ENCODE measurements at regions not wholly inside any gene's neighbourhood (a gene's known extent, or its start where the extent isn't known, plus 50 kb on each side); places are given as distances from the start of the nearest gene placed in this dataset.

DNA sequence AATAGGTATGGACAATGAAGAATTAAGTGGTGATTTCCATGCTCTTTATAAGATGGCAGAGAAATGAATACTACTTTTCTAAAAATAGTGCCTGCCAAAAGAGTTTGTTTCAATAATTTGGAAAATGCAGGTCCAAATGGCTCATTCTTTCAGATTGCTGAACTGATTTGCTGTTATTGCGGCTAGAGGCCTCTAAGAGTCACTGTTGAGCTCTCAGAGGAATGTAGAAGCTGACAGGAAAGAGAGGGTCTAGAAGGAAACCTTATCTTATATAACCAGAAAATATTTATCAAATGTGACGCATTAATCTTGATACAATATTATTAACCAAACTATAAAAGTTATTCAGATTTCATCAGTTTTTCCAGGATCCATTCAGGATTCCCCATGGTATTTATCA, 65.7 kb upstream of the PAGE1 start:
- POLR2A ChIA-PET (ENCODE audit: low non-redundant PET), result no interaction called here
- no peak for TF ChIP-seq EZH2 (IDR thresholded peaks at IDR 0.05; ENCODE audit: borderline replicate concordance, low read depth, low read length, poor library complexity, severe bottlenecking)
- peak; percentile 66 for TF ChIP-seq CTCF (conservative IDR thresholded peaks at IDR 0.05; ENCODE audit: low read depth, low read length)
- peak; percentile 34 for DNase-seq (ENCODE audit: low spot score)
- Histone ChIP-seq H3K4me3 (ENCODE audit: low read depth, low read length, poor library complexity, severe bottlenecking) (no peak overlapping the region), H3K27ac (ENCODE audit: low read depth, low read length, poor library complexity, severe bottlenecking) (no peak overlapping the region), H3K36me3 (ENCODE audit: insufficient read depth, low read length, poor library complexity, severe bottlenecking) (no peaks in the 10 kb centered on the region), H3K27me3 (replicated peaks; ENCODE audit: insufficient read depth, low read depth, low read length, poor library complexity) (no peaks in the 10 kb centered on the region), H3K9me3 (ENCODE audit: low read depth, low read length, poor library complexity, severe bottlenecking) (no peaks in the 10 kb centered on the region), H3K4me1 (ENCODE audit: insufficient read depth, low read length, poor library complexity, severe bottlenecking) (no peaks in the 10 kb centered on the region)
- no TSS peak for BruUV-seq (replicated peaks)
- CTCF ChIA-PET, result no interaction called here
- intact Hi-C loops (cut with micrococcal nuclease; ENCODE audit: unreplicated experiment), result no loop called here

- H3K27ac ChIP-seq (ENCODE audit: low read depth, low read length, poor library complexity, severe bottlenecking), result no peak overlapping the region
- TF ChIP-seq EZH2 (IDR thresholded peaks at IDR 0.05; ENCODE audit: borderline replicate concordance, low read depth, low read length, poor library complexity, severe bottlenecking) (no peak), CTCF (conservative IDR thresholded peaks at IDR 0.05; ENCODE audit: low read depth, low read length) (no peak)
- no peaks in the 10 kb centered on the region for H3K4me1 ChIP-seq (ENCODE audit: insufficient read depth, low read length, poor library complexity, severe bottlenecking)
- H3K27me3 ChIP-seq (replicated peaks; ENCODE audit: insufficient read depth, low read depth, low read length, poor library complexity), result no peaks in the 10 kb centered on the region
- DNase-seq (ENCODE audit: low spot score), result no peak
- intact Hi-C loops (cut with micrococcal nuclease; ENCODE audit: unreplicated experiment), result no loop called here
- BruUV-seq (replicated peaks), result no TSS peak
- no peaks in the 10 kb centered on the region for H3K36me3 ChIP-seq (ENCODE audit: insufficient read depth, low read length, poor library complexity, severe bottlenecking)
- ChIA-PET POLR2A (ENCODE audit: low non-redundant PET) (no interaction called here), CTCF (no interaction called here)
- H3K4me3 ChIP-seq (ENCODE audit: low read depth, low read length, poor library complexity, severe bottlenecking), result no peak overlapping the region
- H3K9me3 ChIP-seq (ENCODE audit: low read depth, low read length, poor library complexity, severe bottlenecking), result no peaks in the 10 kb centered on the region
Measured at GRCh38 chrX:49760290-49760890, 64.6 kb upstream of the PAGE1 start.

GRCh38 chrX:49756692-49757091, 60.9 kb upstream of the PAGE1 start:
- Histone ChIP-seq H3K27ac (ENCODE audit: low read depth, low read length, poor library complexity, severe bottlenecking) (no peak overlapping the region), H3K9me3 (ENCODE audit: low read depth, low read length, poor library complexity, severe bottlenecking) (no peaks in the 10 kb centered on the region), H3K4me1 (ENCODE audit: insufficient read depth, low read length, poor library complexity, severe bottlenecking) (no peaks in the 10 kb centered on the region), H3K27me3 (replicated peaks; ENCODE audit: insufficient read depth, low read depth, low read length, poor library complexity) (no peaks in the 10 kb centered on the region), H3K4me3 (ENCODE audit: low read depth, low read length, poor library complexity, severe bottlenecking) (no peak overlapping the region), H3K36me3 (ENCODE audit: insufficient read depth, low read length, poor library complexity, severe bottlenecking) (no peaks in the 10 kb centered on the region)
- CTCF ChIA-PET, result no interaction called here
- intact Hi-C loops (cut with micrococcal nuclease; ENCODE audit: unreplicated experiment), result no loop called here
- TF ChIP-seq EZH2 (IDR thresholded peaks at IDR 0.05; ENCODE audit: borderline replicate concordance, low read depth, low read length, poor library complexity, severe bottlenecking) (no peak), CTCF (conservative IDR thresholded peaks at IDR 0.05; ENCODE audit: low read depth, low read length) (no peak)
- DNase-seq (ENCODE audit: low spot score), result no peak
- POLR2A ChIA-PET (ENCODE audit: low non-redundant PET), result no interaction called here
- BruUV-seq (replicated peaks), result no TSS peak
